ENCODE measurements at regions not wholly inside any gene's neighbourhood (a gene's known extent, or its start where the extent isn't known, plus 50 kb on each side); places are given as distances from the start of the nearest gene placed in this dataset.

DNA sequence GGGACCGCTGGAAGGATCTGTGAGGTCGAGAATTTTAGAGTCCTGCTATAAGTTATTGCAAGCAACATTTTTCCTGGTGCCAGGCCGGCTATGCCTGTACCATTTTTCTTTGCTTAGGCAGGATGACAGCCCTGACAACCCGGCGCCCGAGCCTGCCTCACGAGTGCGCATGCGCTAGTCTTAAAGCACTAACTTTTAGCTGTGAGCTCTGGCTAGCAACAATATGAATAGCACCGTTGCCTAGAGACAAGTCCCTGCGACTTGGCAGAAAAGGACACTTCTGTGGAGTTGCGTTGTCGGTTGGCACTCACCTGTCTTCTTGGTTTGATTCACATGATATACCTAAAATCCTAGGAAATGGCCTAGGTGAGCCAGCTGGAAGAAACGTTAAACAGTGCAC is 663.4 kb upstream of the TSPY4 start:
- no peak for TF ChIP-seq POLR2AphosphoS5 (IDR thresholded peaks at IDR 0.05)
- no peak for TF ChIP-seq POLR2A (IDR thresholded peaks at IDR 0.05)
- no peak for TF ChIP-seq CTCF (IDR thresholded peaks at IDR 0.05)
- TF ChIP-seq EP300 (IDR thresholded peaks at IDR 0.05) = no peak
- WGBS, 5 donors = 79 to 82% (median 82%) methylated on average over 13 to 14 of the region's 14 CpGs; no CpG with 5 or more reads in 2 of the 5 donors
- intact Hi-C loops (cut with DNase I; ENCODE audit: low total_unique reads) = no loop called here
- H3K9me3 ChIP-seq = no peaks in the 10 kb centered on the region
- no peak overlapping the region for H3K27ac ChIP-seq
- H3K27me3 ChIP-seq = no peaks in the 10 kb centered on the region
- H3K4me1 ChIP-seq = no peaks in the 10 kb centered on the region
- no peaks in the 10 kb centered on the region for H3K36me3 ChIP-seq
- no peak for DNase-seq
- no peak overlapping the region for H3K4me3 ChIP-seq

DNA sequence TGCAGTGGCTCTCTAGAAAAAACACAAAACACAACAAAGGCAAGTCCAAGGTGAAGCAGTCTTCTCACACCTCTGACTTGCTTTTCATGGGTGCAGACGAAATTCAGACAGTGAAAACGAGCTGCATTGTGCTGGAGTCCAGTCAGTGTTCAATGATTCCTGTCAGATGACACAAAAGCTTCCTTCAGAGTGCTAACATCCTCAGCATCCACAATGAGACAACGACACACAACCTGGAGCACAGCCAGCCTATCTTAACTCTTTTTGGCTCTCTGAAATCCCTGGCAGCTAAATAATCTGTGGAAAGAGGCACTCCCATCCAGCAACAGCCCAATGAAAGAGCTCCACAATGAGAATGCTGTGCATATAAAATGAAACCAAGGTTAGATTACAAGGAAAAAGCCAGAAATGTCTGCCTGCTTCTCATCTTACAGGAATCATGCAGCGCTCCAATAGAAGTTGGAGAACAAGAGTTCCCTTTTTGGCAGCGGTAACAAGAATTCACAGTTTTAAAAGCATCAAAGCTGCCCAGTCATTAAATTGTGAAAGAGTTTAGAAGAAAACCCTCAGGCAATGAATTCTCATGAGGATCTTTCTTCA is 659.8 kb upstream of the TSPY4 start:
- no peak overlapping the region for H3K4me3 ChIP-seq
- no peaks in the 10 kb centered on the region for H3K36me3 ChIP-seq
- H3K27me3 ChIP-seq = no peaks in the 10 kb centered on the region
- H3K9me3 ChIP-seq = no peaks in the 10 kb centered on the region
- H3K4me1 ChIP-seq = no peaks in the 10 kb centered on the region
- DNase-seq = no peak
- intact Hi-C loops (cut with DNase I; ENCODE audit: low total_unique reads) = no loop called here
- no peak overlapping the region for H3K27ac ChIP-seq
- no peak for TF ChIP-seq POLR2AphosphoS5 (IDR thresholded peaks at IDR 0.05)
- TF ChIP-seq EP300 (IDR thresholded peaks at IDR 0.05) = no peak
- TF ChIP-seq CTCF (IDR thresholded peaks at IDR 0.05) = no peak
- no peak for TF ChIP-seq POLR2A (IDR thresholded peaks at IDR 0.05)
- 59 to 60% (median 60%) methylated on average over 5 of the region's 5 CpGs; no CpG with 5 or more reads in 2 of the 5 donors for WGBS, 5 donors

GRCh38 chrY:8687154-8687553 is 650.1 kb upstream of the TSPY4 start:
- no peak overlapping the region for H3K27ac ChIP-seq
- TF ChIP-seq EP300 (IDR thresholded peaks at IDR 0.05) (no peak), POLR2A (IDR thresholded peaks at IDR 0.05) (no peak), CTCF (IDR thresholded peaks at IDR 0.05) (no peak), POLR2AphosphoS5 (IDR thresholded peaks at IDR 0.05) (no peak)
- no peaks in the 10 kb centered on the region for H3K9me3 ChIP-seq
- DNase-seq = no peak
- no peak overlapping the region for H3K4me3 ChIP-seq
- intact Hi-C loops (cut with DNase I; ENCODE audit: low total_unique reads) = no loop called here
- H3K4me1 ChIP-seq = no peaks in the 10 kb centered on the region
- H3K36me3 ChIP-seq = no peaks in the 10 kb centered on the region
- no peaks in the 10 kb centered on the region for H3K27me3 ChIP-seq
- 77 to 88% (median 84%) methylated on average over 5 of the region's 5 CpGs; no CpG with 5 or more reads in 2 of the 5 donors for WGBS, 5 donors

DNA sequence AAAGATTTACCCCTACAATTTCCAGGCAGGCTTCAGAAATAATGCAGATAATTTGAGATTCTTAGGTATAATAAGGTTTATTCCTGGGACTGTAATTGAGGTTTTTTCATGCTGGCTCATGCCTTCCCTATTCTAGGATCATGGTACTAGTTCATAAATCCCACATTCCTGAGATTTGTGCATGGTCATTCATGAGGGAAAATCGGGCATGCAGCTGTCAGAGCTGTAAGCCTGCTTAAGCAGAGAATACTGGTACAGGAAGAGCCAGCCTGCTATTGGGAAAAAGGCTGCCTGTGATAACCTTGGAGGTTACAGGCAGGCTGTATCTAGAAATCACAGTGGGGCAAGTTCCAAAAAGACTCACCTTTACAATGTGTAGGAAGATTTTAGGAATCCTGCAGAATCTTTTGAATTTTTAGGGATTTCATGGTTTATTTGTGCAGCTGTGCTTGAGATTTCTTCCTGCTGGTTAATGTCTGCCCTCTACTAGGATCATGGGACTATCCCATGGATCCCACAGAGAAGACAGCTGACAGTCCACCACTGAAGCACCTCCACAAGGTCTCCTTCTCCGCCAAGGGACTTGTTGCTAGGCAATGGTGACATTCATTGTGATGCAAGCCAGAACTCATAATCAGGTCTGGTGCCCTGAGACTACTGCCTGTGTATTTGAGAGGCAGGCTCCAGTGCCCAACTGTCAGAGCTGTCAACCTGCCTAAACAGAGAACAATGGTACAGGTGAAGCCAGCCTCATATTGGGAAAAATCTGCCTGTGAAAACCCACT is 646.2 kb upstream of the TSPY4 start:
- Histone ChIP-seq H3K27ac (no peak overlapping the region), H3K9me3 (no peaks in the 10 kb centered on the region), H3K4me3 (no peak overlapping the region), H3K36me3 (no peaks in the 10 kb centered on the region), H3K4me1 (no peaks in the 10 kb centered on the region), H3K27me3 (no peaks in the 10 kb centered on the region)
- whole genome bisulfite sequencing, 5 donors = 30 to 40% (median 40%) methylated on average over 2 of the region's 2 CpGs; no CpG with 5 or more reads in 2 of the 5 donors
- intact Hi-C loops (cut with DNase I; ENCODE audit: low total_unique reads) = no loop called here
- TF ChIP-seq POLR2AphosphoS5 (IDR thresholded peaks at IDR 0.05) = no peak
- no peak for TF ChIP-seq EP300 (IDR thresholded peaks at IDR 0.05)
- no peak for TF ChIP-seq CTCF (IDR thresholded peaks at IDR 0.05)
- TF ChIP-seq POLR2A (IDR thresholded peaks at IDR 0.05) = no peak
- DNase-seq = no peak

Measured in stomach (tissue), 8 donors.